B cell (primary cell): ENCODE measurements at regions not wholly inside any gene's neighbourhood (a gene's known extent, or its start where the extent isn't known, plus 50 kb on each side); places are given as distances from the start of the nearest gene placed in this dataset.

Experiments used
- ATAC-seq: fragments of 200-7000 bp; cut with Tn5 transposase; one replicate; pipeline ENCODE4 v1.10.0; 2021; ENCODE audit warnings: low read depth, mild to moderate bottlenecking, moderate number of reproducible peaks, moderate library complexity
- CTCF ChIA-PET: fragments of 350-600 bp; sonication (Branson Sonifier 250); formaldehyde crosslinking; loops from one replicate; lab custom pipeline; 2021; ENCODE audit warnings: antibody characterized with exemption, inconsistent platforms; lab: Charles Lee
- POLR2A ChIA-PET: fragments of 350-600 bp; sonication (Branson Sonifier 250); formaldehyde crosslinking; loops from one replicate; lab custom pipeline; 2021; ENCODE audit warnings: antibody characterized with exemption; lab: Charles Lee
- DNase-seq: peaks from one replicate; pipeline ENCODE4 v3.0.0; 2013
- H2AFZ ChIP-seq: 2 replicates; pipeline ENCODE4 v1.6.1; 2012; ENCODE audit warnings: mild to moderate bottlenecking, low read depth, low read length; ENCODE audit not compliant: insufficient read depth, poor library complexity, severe bottlenecking
- H3K27ac ChIP-seq, 2 donors: 1 replicate in 1 of 2; 2 replicates in 1 of 2; pipeline ENCODE4 v1.5.1; 2012 to 2013; ENCODE audit warnings: low read length in 2 of 2, mild to moderate bottlenecking in 2 of 2, moderate library complexity in 1 of 2
- H3K27me3 ChIP-seq, 4 experiments: fragments of 200-600 bp in 1 of 4; sonication (generic) in 1 of 4; replicated peaks in 1 of 4; 1 replicate in 2 of 4; 2 replicates in 2 of 4; pipeline versions ENCODE4 v1.6.1 to v1.7.0; 2013 to 2016; ENCODE audit warnings: low read length in 3 of 4, mild to moderate bottlenecking in 2 of 4, mixed read lengths in 1 of 4, moderate library complexity in 1 of 4; ENCODE audit not compliant: insufficient read depth in 4 of 4, control insufficient read depth in 3 of 4; ENCODE audit errors: control extremely low read depth in 1 of 4
- H3K36me3 ChIP-seq, 2 experiments: replicated peaks in 1 of 2; 1 replicate in 1 of 2; 2 replicates in 1 of 2; pipeline versions ENCODE4 v1.6.1 to v1.7.1; 2013; ENCODE audit warnings: low read length in 1 of 2; ENCODE audit not compliant: insufficient read depth in 2 of 2, control insufficient read depth in 1 of 2; ENCODE audit errors: control extremely low read depth in 1 of 2, extremely low read depth in 1 of 2
- H3K4me1 ChIP-seq, 2 donors: fragments of 200-600 bp in 1 of 2; sonication (generic) in 1 of 2; 1 replicate in 1 of 2; 2 replicates in 1 of 2; pipeline versions ENCODE4 v1.5.1 to v1.6.1; 2013 to 2017; ENCODE audit warnings: low read length in 2 of 2; ENCODE audit not compliant: control insufficient read depth in 2 of 2, insufficient read depth in 2 of 2
- H3K4me2 ChIP-seq: replicated peaks from 2 replicates; pipeline ENCODE3; 2012; ENCODE audit warnings: mild to moderate bottlenecking, low read depth, low read length; ENCODE audit not compliant: poor library complexity, severe bottlenecking
- H3K4me3 ChIP-seq, 5 experiments: fragments of 200-600 bp in 1 of 5; sonication (generic) in 1 of 5; 1 replicate in 3 of 5; 2 replicates in 2 of 5; pipeline versions ENCODE4 v1.5.1 to v1.7.0; 2011 to 2016; ENCODE audit warnings: low read length in 4 of 5, mild to moderate bottlenecking in 4 of 5, low read depth in 2 of 5, control low read depth in 1 of 5, moderate library complexity in 1 of 5; ENCODE audit not compliant: insufficient read depth in 1 of 5; ENCODE audit errors: control extremely low read depth in 1 of 5, extremely low read depth in 1 of 5
- H3K79me2 ChIP-seq: fragments of 200-600 bp; sonication (generic); one replicate; pipeline ENCODE4 v1.6.0; 2016; ENCODE audit warnings: low read length; ENCODE audit not compliant: control insufficient read depth, insufficient read depth
- H3K9ac ChIP-seq: fragments of 200-600 bp; sonication (generic); 2 replicates; pipeline ENCODE4 v1.6.1; 2017; ENCODE audit warnings: mild to moderate bottlenecking, low read length, moderate library complexity
- H3K9me3 ChIP-seq, 3 donors: one replicate each; pipeline versions ENCODE4 v1.6.1 to v1.7.1; 2013; ENCODE audit warnings: low read length in 2 of 3; ENCODE audit not compliant: control insufficient read depth in 2 of 3, insufficient read depth in 1 of 3; ENCODE audit errors: control extremely low read depth in 1 of 3
- H4K20me1 ChIP-seq: 2 replicates; pipeline ENCODE4 v1.6.0; 2012; ENCODE audit warnings: mild to moderate bottlenecking, low read length; ENCODE audit not compliant: insufficient read depth, control insufficient read depth, poor library complexity, severe bottlenecking
- H3K27ac Mint-ChIP-seq: one replicate; pipeline ENCODE4 v1.8.0; 2021; ENCODE audit warnings: mixed read lengths
- H3K27me3 Mint-ChIP-seq: one replicate; pipeline ENCODE4 v1.8.0; 2021; ENCODE audit warnings: mixed read lengths
- H3K4me1 Mint-ChIP-seq: one replicate; pipeline ENCODE4 v1.8.0; 2021; ENCODE audit warnings: mixed read lengths
- H3K4me3 Mint-ChIP-seq: one replicate; pipeline ENCODE4 v1.8.0; 2021; ENCODE audit warnings: mixed read lengths
- H3K9me3 Mint-ChIP-seq: one replicate; pipeline ENCODE4 v1.8.0; 2022; ENCODE audit warnings: mixed read lengths; ENCODE audit not compliant: insufficient read depth
- CTCF ChIP-seq: fragments of 200-600 bp; IDR thresholded peaks from one replicate; pipeline ENCODE4 v1.8.0; 2022; ENCODE audit warnings: antibody characterized with exemption, mild to moderate bottlenecking
- EZH2 ChIP-seq: IDR thresholded peaks from 2 replicates; pipeline ENCODE4 v1.6.1; 2012; ENCODE audit warnings: borderline replicate concordance, low read depth, mild to moderate bottlenecking, moderate library complexity, low read length; ENCODE audit not compliant: insufficient read depth, poor library complexity, severe bottlenecking
- WGBS: methylation state at CpG from one replicate; pipeline ENCODE4 v1.1.5; 2013; ENCODE audit warnings: missing lambda C conversion rate; ENCODE audit not compliant: insufficient coverage; 5-methylcytosine and 5-hydroxymethylcytosine counted together
- intact Hi-C: fragments of 100-400 bp; cut with micrococcal nuclease; formaldehyde crosslinking; loops from one replicate; pipeline ENCODE4 v1.10.0; 2022

- no peak overlapping the region for H3K27ac Mint-ChIP-seq
- H4K20me1 ChIP-seq: no peaks in the 10 kb centered on the region
- no peak overlapping the region for H2AFZ ChIP-seq
- no peaks in the 10 kb centered on the region for H3K9me3 Mint-ChIP-seq
- intact Hi-C loops: no loop called here
- H3K4me2 ChIP-seq: no peak overlapping the region
- peaks cover 0 to 9% (median 3%) of the 10 kb centered on the region in 4 experiments for H3K27me3 ChIP-seq
- H3K79me2 ChIP-seq: no peaks in the 10 kb centered on the region
- no peak overlapping the region for H3K4me3 ChIP-seq
- peaks cover 13% of the 10 kb centered on the region for H3K4me1 Mint-ChIP-seq
- no peaks in the 10 kb centered on the region for H3K36me3 ChIP-seq
- H3K4me3 Mint-ChIP-seq: no peak overlapping the region
- CTCF ChIA-PET: interaction anchor here (0.7 kb wide), 1 partner anchor 20 kb away, joined by 3 read pairs; no protein-coding TSS in a partner anchor
- TF ChIP-seq EZH2 (no peak), CTCF (no peak)
- H3K27ac ChIP-seq: no peak overlapping the region
- H3K9me3 ChIP-seq: no peaks in the 10 kb centered on the region
- H3K27me3 Mint-ChIP-seq: peaks cover 22% of the 10 kb centered on the region
- H3K4me1 ChIP-seq: peaks cover 5 to 6% of the 10 kb centered on the region in 2 donors
- H3K9ac ChIP-seq: no peak overlapping the region
- POLR2A ChIA-PET: no interaction called here
- no peak for ATAC-seq
- WGBS: 90% methylated on average over 1 of the region's 2 CpGs
- no peak for DNase-seq
Observed at GRCh38 chr3:124579641-124580040, 150.6 kb upstream of the UMPS start.

GRCh38 chr3:124582196-124582595 lies 148.1 kb upstream of the UMPS start:
- H3K27ac ChIP-seq: no peak overlapping the region
- TF ChIP-seq EZH2 (no peak), CTCF (no peak)
- no peak overlapping the region for H3K4me2 ChIP-seq
- ChIA-PET CTCF (interaction anchor here (0.7 kb wide), 1 partner anchor 14 kb away, joined by 3 read pairs; no protein-coding TSS in a partner anchor), POLR2A (no interaction called here)
- H3K36me3 ChIP-seq: no peaks in the 10 kb centered on the region
- H3K4me1 Mint-ChIP-seq: peaks cover 18% of the 10 kb centered on the region
- intact Hi-C loops: no loop called here
- no peak overlapping the region for H2AFZ ChIP-seq
- no peaks in the 10 kb centered on the region for H3K9me3 Mint-ChIP-seq
- 83% methylated on average over 4 of the region's 4 CpGs for WGBS
- H3K27me3 ChIP-seq: peaks cover 0 to 33% (median 17%) of the 10 kb centered on the region in 4 experiments
- H3K4me1 ChIP-seq: peaks cover 14 to 15% of the 10 kb centered on the region in 2 donors
- no peak overlapping the region for H3K27ac Mint-ChIP-seq
- H3K4me3 ChIP-seq: no peak overlapping the region
- no peak for ATAC-seq
- peaks cover 38% of the 10 kb centered on the region for H3K27me3 Mint-ChIP-seq
- H3K9me3 ChIP-seq: peaks cover 0 to 4% (median 0%) of the 10 kb centered on the region in 3 donors
- H3K9ac ChIP-seq: no peak overlapping the region
- DNase-seq: no peak
- no peaks in the 10 kb centered on the region for H3K79me2 ChIP-seq
- no peak overlapping the region for H3K4me3 Mint-ChIP-seq
- H4K20me1 ChIP-seq: no peaks in the 10 kb centered on the region
